Endothelial cell of umbilical vein (primary cell): ENCODE measurements at regions not wholly inside any gene's neighbourhood (a gene's known extent, or its start where the extent isn't known, plus 50 kb on each side); places are given as distances from the start of the nearest gene placed in this dataset.

Experiments
- EZH2 ChIP-seq: IDR thresholded peaks from 2 replicates; pipeline ENCODE4 v1.6.1; 2012; ENCODE audit warnings: borderline replicate concordance, low read depth, mild to moderate bottlenecking, moderate library complexity, low read length, inconsistent platforms; ENCODE audit not compliant: severe bottlenecking
- JUN ChIP-seq: IDR thresholded peaks from 2 replicates; pipeline ENCODE4 v1.6.1; 2011; ENCODE audit warnings: borderline replicate concordance, low read depth; ENCODE audit not compliant: insufficient read length, insufficient read depth
- POLR2A ChIP-seq: IDR thresholded peaks from 2 replicates; pipeline ENCODE4 v1.6.1; 2012; ENCODE audit warnings: low read depth, mild to moderate bottlenecking, control low read depth, low read length
- POLR2AphosphoS5 ChIP-seq: IDR thresholded peaks from 2 replicates; pipeline ENCODE4 v1.6.1; 2012; ENCODE audit warnings: low read depth, mild to moderate bottlenecking, control low read depth, low read length, moderate library complexity; ENCODE audit not compliant: insufficient read depth
- TF ChIP-seq, protein P1 (sequence below), 2 donors: IDR thresholded peaks; 1 replicate in 1 of 2; 2 replicates in 1 of 2; pipeline ENCODE4 v1.5.1; 2011; ENCODE audit warnings: low read length in 2 of 2, mild to moderate bottlenecking in 2 of 2, moderate library complexity in 2 of 2, control low read depth in 1 of 2, inconsistent platforms in 1 of 2, low read depth in 1 of 2; ENCODE audit not compliant: insufficient read depth in 1 of 2; ENCODE audit errors: extremely low read depth in 1 of 2

DNA sequence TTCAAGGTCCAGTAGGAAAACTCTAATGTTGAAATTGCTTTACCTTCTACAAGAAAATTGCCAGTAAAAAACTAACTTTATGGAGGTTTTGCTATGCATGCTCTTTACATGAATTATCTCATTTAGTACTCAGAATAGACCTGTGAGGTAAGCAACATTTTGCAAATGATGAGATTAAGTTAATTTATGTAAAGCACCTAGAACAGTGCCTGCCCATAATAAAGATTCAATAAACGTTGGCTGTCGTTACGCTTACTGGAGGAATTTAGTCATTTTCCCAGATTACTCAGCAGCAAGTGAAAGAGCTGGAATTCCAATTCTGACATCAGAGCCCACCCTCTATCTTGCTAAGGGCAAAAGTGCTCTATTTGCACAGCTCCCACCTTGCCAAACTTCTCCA lies 69.4 kb upstream of the ARID1B start:
- no peak for TF ChIP-seq EZH2
- TF ChIP-seq, protein P1, sequence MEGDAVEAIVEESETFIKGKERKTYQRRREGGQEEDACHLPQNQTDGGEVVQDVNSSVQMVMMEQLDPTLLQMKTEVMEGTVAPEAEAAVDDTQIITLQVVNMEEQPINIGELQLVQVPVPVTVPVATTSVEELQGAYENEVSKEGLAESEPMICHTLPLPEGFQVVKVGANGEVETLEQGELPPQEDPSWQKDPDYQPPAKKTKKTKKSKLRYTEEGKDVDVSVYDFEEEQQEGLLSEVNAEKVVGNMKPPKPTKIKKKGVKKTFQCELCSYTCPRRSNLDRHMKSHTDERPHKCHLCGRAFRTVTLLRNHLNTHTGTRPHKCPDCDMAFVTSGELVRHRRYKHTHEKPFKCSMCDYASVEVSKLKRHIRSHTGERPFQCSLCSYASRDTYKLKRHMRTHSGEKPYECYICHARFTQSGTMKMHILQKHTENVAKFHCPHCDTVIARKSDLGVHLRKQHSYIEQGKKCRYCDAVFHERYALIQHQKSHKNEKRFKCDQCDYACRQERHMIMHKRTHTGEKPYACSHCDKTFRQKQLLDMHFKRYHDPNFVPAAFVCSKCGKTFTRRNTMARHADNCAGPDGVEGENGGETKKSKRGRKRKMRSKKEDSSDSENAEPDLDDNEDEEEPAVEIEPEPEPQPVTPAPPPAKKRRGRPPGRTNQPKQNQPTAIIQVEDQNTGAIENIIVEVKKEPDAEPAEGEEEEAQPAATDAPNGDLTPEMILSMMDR (IDR thresholded peaks at IDR 0.05; ENCODE audit: extremely low read depth in 1 of 2, insufficient read depth in 1 of 2, low read depth in 1 of 2, low read length in 2 of 2) = no peak
- no peak for TF ChIP-seq POLR2AphosphoS5
- no peak for TF ChIP-seq POLR2A
- no peak for TF ChIP-seq JUN
